ENCODE measurements at regions not wholly inside any gene's neighbourhood (a gene's known extent, or its start where the extent isn't known, plus 50 kb on each side); places are given as distances from the start of the nearest gene placed in this dataset.

DNA sequence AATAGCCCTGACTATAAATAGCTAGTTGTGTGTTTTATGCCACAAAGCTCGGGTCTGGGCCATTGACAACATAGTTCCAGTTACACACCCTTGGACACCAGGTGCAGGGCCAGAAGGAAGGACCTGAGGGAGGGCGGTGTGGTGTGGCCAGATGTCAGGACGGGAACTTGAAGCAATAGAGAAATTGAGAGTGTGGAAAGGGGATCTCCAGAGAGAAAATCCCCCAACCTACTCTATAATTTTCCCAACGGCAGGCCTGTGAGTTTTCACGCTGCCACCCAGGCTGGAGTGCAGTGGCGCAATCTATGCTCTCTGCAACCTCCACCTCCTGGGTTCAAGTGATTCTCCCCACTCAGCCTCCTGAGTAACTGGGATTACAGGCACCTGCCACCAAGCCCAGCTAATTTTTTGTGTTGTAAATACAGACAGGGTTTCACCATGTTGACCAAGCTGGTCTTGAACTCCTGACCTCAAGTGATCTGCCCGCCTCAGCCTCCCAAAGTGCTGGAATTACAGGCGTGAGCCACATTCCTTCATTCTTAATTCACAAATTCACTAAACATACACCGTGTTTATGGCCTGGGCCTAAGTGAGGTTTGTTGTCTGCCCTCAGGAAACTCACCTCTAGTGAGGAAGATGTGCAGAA lies 70.8 kb upstream of the KLF13 start:
- TF ChIP-seq, protein P1, sequence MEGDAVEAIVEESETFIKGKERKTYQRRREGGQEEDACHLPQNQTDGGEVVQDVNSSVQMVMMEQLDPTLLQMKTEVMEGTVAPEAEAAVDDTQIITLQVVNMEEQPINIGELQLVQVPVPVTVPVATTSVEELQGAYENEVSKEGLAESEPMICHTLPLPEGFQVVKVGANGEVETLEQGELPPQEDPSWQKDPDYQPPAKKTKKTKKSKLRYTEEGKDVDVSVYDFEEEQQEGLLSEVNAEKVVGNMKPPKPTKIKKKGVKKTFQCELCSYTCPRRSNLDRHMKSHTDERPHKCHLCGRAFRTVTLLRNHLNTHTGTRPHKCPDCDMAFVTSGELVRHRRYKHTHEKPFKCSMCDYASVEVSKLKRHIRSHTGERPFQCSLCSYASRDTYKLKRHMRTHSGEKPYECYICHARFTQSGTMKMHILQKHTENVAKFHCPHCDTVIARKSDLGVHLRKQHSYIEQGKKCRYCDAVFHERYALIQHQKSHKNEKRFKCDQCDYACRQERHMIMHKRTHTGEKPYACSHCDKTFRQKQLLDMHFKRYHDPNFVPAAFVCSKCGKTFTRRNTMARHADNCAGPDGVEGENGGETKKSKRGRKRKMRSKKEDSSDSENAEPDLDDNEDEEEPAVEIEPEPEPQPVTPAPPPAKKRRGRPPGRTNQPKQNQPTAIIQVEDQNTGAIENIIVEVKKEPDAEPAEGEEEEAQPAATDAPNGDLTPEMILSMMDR (IDR thresholded peaks at IDR 0.05), result no peak
- TF ChIP-seq, protein P2, sequence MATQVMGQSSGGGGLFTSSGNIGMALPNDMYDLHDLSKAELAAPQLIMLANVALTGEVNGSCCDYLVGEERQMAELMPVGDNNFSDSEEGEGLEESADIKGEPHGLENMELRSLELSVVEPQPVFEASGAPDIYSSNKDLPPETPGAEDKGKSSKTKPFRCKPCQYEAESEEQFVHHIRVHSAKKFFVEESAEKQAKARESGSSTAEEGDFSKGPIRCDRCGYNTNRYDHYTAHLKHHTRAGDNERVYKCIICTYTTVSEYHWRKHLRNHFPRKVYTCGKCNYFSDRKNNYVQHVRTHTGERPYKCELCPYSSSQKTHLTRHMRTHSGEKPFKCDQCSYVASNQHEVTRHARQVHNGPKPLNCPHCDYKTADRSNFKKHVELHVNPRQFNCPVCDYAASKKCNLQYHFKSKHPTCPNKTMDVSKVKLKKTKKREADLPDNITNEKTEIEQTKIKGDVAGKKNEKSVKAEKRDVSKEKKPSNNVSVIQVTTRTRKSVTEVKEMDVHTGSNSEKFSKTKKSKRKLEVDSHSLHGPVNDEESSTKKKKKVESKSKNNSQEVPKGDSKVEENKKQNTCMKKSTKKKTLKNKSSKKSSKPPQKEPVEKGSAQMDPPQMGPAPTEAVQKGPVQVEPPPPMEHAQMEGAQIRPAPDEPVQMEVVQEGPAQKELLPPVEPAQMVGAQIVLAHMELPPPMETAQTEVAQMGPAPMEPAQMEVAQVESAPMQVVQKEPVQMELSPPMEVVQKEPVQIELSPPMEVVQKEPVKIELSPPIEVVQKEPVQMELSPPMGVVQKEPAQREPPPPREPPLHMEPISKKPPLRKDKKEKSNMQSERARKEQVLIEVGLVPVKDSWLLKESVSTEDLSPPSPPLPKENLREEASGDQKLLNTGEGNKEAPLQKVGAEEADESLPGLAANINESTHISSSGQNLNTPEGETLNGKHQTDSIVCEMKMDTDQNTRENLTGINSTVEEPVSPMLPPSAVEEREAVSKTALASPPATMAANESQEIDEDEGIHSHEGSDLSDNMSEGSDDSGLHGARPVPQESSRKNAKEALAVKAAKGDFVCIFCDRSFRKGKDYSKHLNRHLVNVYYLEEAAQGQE (IDR thresholded peaks at IDR 0.05), result no peak
- no peak for TF ChIP-seq PHF8 (IDR thresholded peaks at IDR 0.05; ENCODE audit: borderline replicate concordance, low read depth)
- no peak for TF ChIP-seq NFE2L2 (conservative IDR thresholded peaks at IDR 0.05; ENCODE audit: low read length)
- TF ChIP-seq, protein P3, sequence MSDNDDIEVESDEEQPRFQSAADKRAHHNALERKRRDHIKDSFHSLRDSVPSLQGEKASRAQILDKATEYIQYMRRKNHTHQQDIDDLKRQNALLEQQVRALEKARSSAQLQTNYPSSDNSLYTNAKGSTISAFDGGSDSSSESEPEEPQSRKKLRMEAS (IDR thresholded peaks at IDR 0.05), result no peak
- no peak for TF ChIP-seq ZNF302 (CRISPR knock-in tag; IDR thresholded peaks at IDR 0.05)
- TF ChIP-seq POLR2A (IDR thresholded peaks at IDR 0.05; ENCODE audit: low read length), result no peak
- no peak for TF ChIP-seq CHD2 (IDR thresholded peaks at IDR 0.05; ENCODE audit: low read length, partially characterized antibody)
- no peak for TF ChIP-seq SREBF2 (IDR thresholded peaks at IDR 0.05)
- TF ChIP-seq EP300 (IDR thresholded peaks at IDR 0.05), result no peak
- TF ChIP-seq, protein P4, sequence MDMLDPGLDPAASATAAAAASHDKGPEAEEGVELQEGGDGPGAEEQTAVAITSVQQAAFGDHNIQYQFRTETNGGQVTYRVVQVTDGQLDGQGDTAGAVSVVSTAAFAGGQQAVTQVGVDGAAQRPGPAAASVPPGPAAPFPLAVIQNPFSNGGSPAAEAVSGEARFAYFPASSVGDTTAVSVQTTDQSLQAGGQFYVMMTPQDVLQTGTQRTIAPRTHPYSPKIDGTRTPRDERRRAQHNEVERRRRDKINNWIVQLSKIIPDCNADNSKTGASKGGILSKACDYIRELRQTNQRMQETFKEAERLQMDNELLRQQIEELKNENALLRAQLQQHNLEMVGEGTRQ (IDR thresholded peaks at IDR 0.05), result no peak
- no peak for TF ChIP-seq NR3C1 (IDR thresholded peaks at IDR 0.05)
- TF ChIP-seq GATA3 (IDR thresholded peaks at IDR 0.05; ENCODE audit: borderline replicate concordance), result no peak

Data from A549 (cell line).